ENCODE measurements at regions not wholly inside any gene's neighbourhood (a gene's known extent, or its start where the extent isn't known, plus 50 kb on each side); places are given as distances from the start of the nearest gene placed in this dataset.

GRCh38 chr20:54364919-54365318, 110.5 kb upstream of the DOK5 start:
- no peak for DNase-seq

GRCh38 chr20:54366669-54367344, 108.6 kb upstream of the DOK5 start:
- DNase-seq = no peak

DNA sequence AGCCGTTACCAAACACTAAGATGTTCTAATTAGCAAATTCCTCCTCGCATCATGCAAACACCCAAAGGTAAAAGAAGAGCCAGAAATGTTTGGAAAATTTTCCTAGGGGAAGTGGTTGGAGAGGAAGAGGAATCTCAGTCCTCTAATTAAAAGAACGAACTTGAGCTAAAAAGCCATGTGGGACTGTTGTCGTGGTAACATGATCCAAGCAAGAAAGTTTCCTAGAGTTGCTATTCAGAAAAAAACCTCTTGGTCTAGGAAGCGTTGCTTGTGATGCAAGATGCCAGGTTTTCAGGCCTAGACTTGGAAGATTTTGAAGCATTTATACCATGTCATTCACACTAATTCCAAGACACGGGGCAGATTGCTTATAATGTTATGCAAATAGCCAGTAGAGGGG, 106.8 kb upstream of the DOK5 start:
- no peak for DNase-seq

GRCh38 chr20:54372313-54372712, 103.1 kb upstream of the DOK5 start:
- DNase-seq = no peak

DNA sequence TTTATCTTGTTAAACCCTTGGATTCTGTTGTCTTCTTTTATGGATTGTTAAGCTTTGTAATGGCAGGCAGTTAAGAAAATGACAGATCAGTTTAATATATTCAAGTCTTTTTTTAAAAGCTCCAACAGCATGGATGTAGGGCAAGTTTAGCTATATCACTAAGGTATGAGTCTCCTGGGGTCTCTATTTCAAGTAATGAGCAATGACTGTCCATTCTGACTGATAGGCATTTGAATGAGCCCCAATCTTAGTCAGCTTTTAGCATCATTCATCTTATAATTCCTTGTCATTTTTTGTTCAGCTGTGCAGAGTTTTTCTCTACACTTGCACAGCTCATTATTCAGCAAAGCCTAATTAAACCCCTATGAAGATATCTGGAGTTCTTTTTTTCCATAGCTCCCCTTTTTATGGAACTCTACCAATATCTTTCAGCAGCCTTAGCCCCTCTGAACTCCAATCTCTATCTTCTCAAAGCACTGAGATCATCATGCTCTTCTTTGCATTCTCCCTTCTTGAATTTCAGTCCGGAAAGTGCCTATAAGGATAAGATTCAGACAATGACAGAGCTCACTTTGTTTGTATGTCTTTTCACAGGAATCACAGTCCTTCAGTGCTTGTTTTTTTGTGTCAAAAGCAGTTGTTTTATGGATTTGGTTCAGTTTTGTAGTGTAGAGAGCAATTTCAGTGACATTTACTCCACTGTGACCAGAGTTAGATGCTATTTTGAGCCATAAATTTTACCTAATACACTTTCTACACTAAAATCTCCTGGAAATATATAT, 97.2 kb upstream of the DOK5 start:
- DNase-seq = no peak

GRCh38 chr20:54379893-54380584, 95.4 kb upstream of the DOK5 start:
- DNase-seq = no peak

DNA sequence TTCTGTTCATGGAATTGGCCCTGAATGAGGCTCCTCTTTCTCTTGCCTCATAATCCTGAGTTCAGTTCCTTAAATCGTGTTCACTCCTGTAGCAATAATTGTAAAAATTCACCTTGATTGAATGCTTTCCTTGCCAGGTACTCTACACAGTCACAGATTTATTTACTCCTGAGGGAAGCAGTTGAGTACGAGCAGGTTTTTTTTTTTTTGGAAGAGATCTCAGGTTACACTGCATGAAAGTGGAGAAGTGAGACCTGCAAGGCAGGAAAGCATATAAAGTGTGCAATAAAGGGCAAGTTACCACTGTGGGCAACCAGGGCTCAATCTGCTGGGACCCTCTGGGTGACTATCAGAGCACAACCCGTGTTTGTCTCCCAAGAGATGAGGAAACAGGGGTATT, 93.0 kb upstream of the DOK5 start:
- no peak for DNase-seq

GRCh38 chr20:54385746-54386145, 89.6 kb upstream of the DOK5 start:
- no peak for DNase-seq

DNA sequence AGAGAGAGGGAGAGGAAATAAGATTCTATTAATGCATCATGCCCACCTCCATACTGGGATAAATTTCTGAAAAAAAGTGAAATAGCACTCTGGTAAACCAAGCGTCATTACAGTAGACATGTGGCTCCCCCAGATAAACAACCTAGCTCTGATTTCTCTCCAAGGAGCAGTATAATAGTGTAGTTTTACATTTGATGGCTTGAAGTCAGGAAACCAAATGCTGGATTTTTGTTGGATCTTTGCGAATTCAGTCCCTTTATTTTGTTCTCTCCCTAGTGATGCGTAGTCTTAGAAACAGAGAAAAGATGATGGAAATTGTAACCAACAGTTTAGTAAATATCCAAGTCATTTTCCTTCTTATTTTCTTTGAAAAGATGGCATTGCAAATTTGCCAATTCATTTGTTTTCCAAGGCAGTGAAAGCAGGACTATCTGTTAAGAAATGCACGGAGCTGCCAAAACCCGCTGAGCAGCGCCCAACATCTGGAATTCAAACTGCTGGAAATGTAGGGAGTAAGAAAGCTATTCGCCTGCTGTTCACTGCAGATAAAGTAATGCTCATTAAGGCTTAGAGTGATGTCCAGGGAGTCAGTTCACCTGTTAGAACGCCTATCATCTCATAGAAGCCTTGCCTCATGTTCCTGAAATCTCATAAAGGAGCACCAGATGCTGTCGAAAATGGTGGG, 85.7 kb upstream of the DOK5 start:
- DNase-seq = no peak

DNA sequence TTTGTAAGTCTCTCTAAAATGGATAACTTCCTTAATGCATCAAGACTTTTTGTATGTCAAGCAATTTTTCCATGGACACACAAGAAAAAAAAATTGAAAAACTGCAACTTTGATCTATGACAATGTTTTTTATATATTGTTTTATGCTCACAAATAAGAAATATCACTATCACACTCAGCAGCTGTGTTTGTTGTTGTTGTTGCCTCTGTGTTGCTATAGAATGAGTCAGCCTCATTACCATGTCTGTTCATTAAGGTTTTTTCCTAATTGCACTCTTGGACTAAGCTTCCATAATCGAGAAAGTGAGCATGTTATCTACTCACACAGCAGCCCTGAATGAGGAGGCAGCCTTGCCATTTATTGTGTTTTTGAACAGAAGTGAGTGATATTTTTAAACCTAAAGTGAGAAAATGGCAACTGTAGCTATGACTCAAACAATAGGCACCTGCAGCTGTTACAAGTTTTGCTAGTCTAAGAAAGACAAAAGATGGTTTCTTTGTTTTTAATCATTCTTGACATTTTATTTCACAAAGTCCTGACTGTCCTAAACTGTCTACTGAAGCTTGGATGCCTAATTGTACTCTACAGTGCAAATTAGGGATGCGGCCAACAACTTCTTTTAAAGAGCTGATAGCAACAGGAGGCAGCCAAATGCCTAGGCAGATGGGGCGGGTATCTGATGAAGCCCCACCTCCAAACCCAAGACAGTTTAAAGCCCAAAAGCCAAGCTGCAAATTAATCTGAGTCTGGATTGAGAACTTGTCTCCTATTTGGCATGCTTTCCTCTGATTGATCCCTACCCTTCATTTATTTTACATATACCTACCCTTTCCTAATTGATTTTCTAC, 77.9 kb upstream of the DOK5 start:
- no peak for DNase-seq

DNA sequence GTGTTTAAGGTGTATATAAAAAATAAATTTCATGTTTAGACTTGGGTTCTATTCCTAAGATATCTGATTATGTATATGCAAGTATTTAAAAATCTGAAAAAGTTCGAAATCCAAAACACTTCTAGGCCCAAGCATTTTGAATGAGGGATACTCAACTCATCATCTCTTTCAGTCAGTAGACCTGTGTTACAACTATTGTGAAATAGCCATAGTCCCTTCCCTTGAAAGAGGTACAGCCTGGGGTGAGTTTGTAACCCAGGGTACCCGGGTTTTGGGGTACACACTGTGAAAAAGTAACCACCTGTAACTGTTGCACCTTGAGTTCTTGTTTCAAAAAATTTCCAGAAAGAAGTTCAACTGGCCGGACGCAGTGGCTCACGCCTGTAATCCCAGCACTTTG, 76.6 kb upstream of the DOK5 start:
- DNase-seq = no peak

GRCh38 chr20:54405540-54405939, 69.9 kb upstream of the DOK5 start:
- no peak for DNase-seq

- no peak for DNase-seq
Measured at GRCh38 chr20:54407459-54407858, 67.9 kb upstream of the DOK5 start.

DNA sequence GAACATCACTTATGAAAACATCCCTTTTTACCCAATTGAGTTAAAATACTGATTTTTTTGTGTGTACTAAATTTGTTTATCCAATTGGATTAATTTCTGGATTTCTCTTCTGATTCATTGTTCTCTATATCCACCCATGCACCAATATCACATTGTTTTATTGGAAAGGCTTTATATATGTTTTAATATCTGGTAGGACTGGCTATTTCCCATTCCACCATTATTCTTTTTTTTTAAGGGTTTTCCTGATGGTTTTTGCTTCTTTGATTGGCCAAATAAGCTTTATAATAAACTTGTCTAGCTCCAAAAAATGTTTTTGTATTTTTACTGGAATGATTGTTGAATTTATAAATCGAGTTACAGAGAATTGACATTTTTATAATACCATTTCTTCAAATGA, 59.4 kb upstream of the DOK5 start:
- no peak for DNase-seq

DNA sequence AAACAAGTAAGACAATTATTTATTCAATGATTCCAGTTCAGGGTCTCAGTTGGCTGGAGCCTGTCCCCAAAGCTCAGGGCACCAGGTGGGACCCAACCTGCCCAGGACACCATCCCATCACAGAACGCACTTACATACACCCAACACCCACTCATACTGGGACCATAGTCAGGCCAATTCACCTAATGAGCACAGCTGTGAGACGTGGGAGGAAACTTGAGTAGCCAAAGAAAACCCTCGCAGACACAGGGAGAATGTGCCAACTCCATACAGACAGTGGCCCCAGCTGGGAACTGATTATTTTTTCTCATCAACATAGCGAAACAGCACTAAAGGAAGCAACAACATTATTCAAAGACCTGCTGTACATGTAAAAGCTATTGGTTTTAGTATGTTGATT, 58.6 kb upstream of the DOK5 start:
- no peak for DNase-seq

- DNase-seq = no peak
Measured at GRCh38 chr20:54419531-54419930, 55.9 kb upstream of the DOK5 start.
